Urinary bladder (tissue), 3 donors: ENCODE measurements at regions not wholly inside any gene's neighbourhood (a gene's known extent, or its start where the extent isn't known, plus 50 kb on each side); places are given as distances from the start of the nearest gene placed in this dataset.

Source experiments
- DNase-seq: peaks from one replicate; pipeline ENCODE4 v3.0.0-alpha.2; 2015; ENCODE audit errors: extremely low spot score
- H3K27ac ChIP-seq: one replicate; pipeline ENCODE4 v1.5.1; 2013; ENCODE audit warnings: low read depth, mild to moderate bottlenecking, moderate library complexity
- H3K36me3 ChIP-seq: one replicate; pipeline ENCODE4 v1.6.1; 2013; ENCODE audit warnings: mild to moderate bottlenecking, moderate library complexity; ENCODE audit not compliant: insufficient read depth
- H3K4me1 ChIP-seq: one replicate; pipeline ENCODE4 v1.6.1; 2013; ENCODE audit warnings: mild to moderate bottlenecking, moderate library complexity; ENCODE audit not compliant: insufficient read depth
- H3K4me3 ChIP-seq: one replicate; pipeline ENCODE4 v1.5.1; 2013; ENCODE audit warnings: low read depth, low read length
- WGBS: extraction: QIAGEN DNeasy Blood & Tissue Kit; methylation state at CpG from one replicate; pipeline ENCODE4 v1.1.7; 2013; 5-methylcytosine and 5-hydroxymethylcytosine counted together
- donor health status: healthy with polysubstance abuse.
- donor health status: healthy.

DNA sequence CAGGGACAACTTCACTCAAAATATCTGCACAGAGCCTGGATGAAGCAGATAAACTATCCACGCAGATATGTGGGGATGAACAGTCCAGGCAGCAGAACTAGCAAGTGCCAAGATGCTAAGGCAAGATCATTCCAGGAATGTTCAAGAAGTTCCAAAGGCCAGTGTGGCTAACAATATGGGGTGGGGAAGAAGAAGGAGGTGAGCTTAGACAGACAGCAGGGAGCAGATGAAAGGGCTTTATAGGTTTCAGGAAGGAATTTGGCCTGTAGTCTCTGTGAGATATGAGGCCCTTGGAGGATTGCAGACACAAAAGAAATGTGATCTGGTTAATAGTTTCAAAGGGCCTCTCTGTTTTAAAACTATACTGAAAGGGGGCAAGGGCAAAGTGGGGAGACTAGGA is 63.5 kb upstream of the PPM1H start:
- WGBS, result 40% methylated on average over 1 of the region's 1 CpG
- no peak overlapping the region for H3K4me3 ChIP-seq
- no peak for DNase-seq
- H3K36me3 ChIP-seq, result no peaks in the 10 kb centered on the region
- peaks cover 1% of the 10 kb centered on the region for H3K4me1 ChIP-seq
- no peak overlapping the region for H3K27ac ChIP-seq

DNA sequence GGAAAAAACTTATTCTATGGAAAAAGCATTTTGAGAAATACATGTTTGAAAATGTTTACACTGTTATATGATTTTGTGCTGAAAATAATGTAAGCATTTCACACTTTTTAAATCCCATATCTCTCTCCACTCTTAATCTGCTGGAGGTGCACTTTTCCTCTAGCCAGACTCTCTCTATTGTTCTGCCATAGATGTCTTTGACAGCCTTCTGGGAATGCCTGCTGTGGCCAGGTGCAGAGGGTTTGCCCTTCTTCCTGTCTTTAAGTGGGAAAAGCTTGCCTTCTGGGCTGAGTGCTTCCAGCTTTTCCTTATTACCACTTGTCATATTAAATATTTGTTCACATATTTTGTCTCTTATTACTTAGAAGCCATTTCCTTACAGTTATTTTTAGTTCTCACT is 60.1 kb upstream of the PPM1H start:
- no peaks in the 10 kb centered on the region for H3K36me3 ChIP-seq
- H3K4me1 ChIP-seq, result no peaks in the 10 kb centered on the region
- H3K27ac ChIP-seq, result no peak overlapping the region
- no peak overlapping the region for H3K4me3 ChIP-seq
- DNase-seq, result no peak

DNA sequence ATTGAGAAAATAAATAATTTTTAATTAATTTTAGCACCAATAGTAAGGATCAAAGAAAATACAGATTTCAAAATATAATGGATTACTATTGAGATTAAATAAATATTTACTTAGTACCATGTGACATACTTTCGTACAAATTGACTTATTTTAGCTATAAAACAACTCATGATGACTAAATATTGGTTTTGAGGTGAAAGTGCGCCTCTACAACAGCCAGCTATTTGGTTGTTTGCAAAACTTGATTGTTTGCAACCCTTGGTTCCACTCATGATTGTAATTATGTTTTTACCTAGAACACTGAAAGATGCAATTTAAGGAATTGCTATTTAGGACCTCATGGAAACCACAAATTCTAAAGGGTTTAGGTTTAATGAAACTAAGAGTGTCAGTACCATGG is 51.9 kb upstream of the PPM1H start:
- no peak overlapping the region for H3K27ac ChIP-seq
- DNase-seq, result no peak
- no peaks in the 10 kb centered on the region for H3K4me1 ChIP-seq
- no peaks in the 10 kb centered on the region for H3K36me3 ChIP-seq
- H3K4me3 ChIP-seq, result no peak overlapping the region
- 28% methylated on average over 2 of the region's 2 CpGs for WGBS
